NCI-H2107 treated with DMSO at 0.1 percent for 48 hours (cell line): ENCODE measurements at regions not wholly inside any gene's neighbourhood (a gene's known extent, or its start where the extent isn't known, plus 50 kb on each side); places are given as distances from the start of the nearest gene placed in this dataset.
"Not testable (repeated sequence)": the region's sequence is repeated elsewhere in the genome, so short reads cannot be mapped to it uniquely, and the experiment has no call there.

ENCODE experiments used
- DNase-seq: peaks from one replicate; lab custom pipeline; 2025; ENCODE audit not compliant: unreplicated experiment; lab: John Stamatoyannopoulos, UW

DNA sequence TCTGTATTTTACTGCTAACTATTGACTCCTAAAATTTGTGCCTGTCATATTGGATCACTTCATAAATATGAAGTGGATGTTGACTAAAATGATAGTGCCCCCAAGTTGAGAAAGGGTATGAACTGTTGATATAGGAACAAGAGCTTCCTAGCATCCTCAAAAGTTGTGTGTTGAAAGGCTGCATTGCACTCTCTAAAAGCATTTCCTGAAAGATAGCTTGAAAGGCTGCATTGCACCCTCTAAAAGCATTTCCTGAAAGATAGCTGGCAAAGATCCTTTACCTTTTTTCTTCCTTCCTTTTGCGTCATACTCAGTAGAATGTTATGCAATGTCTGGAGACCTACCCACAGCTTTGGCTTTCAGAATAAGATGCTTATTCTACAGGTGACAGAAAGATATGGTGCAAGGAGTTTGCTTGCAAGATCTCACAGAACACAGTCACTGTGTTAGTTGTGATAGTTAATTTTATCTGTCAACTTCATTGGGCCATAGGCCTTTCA is 274.6 kb upstream of the GALNTL6 start:
- no peak for DNase-seq

DNA sequence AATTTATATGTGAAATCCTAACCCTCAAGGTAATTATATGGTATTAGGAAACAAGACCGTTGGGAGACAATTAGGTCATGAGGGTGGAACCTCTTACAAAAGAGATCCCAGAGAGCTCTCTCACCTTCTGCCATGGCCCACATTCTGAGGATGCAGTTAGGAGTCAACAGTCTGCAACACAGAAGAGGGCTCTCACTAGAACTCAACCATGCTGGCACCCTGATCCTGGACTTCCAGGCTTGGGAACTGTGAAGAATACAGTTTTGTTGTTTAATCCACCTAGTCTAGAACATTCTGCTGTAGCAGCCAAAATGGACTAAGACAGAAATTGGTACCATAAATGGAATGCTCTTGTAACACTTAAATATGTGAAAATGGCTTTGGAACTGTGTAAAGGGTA is 278.8 kb upstream of the GALNTL6 start:
- DNase-seq, result no peak

DNA sequence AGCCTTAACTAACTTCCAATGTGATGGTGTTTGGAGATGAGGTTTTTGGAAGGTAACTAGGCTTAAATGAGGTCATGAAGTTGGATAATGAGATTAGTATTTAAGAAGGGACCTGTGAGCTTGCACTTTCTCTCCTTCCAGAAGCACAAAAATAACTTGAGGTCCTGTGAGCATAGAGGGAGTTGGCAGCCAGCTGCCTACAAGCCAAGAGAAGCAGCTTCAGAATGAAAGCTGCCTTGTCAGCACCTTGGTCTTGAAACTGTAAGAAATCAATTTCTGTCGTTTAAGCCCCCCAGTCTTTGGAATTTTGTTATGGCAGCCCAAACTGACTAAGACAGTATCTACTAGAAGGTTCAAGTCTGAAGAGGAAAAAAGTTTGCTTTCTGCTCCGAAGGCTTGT is 280.2 kb upstream of the GALNTL6 start:
- no peak for DNase-seq

DNA sequence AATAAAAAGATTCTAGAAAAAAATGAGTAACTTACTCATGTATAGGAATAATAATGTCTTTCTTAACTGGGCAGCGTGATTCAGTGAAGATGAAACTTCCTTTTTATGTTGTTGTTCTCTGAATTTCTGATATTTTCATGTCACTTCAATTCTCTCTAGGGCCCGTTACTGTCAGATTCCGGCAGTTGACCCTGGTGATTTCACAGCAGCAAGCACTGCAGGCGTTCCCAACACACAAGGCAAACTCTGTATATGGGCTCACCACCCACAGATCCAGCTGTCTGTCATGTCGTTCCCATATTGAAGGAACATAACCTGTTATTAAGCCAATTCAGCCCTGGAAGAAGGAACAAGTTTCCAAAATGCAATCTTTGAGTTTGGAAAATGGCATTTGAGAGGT is 288.3 kb upstream of the GALNTL6 start:
- DNase-seq, result no peak

DNA sequence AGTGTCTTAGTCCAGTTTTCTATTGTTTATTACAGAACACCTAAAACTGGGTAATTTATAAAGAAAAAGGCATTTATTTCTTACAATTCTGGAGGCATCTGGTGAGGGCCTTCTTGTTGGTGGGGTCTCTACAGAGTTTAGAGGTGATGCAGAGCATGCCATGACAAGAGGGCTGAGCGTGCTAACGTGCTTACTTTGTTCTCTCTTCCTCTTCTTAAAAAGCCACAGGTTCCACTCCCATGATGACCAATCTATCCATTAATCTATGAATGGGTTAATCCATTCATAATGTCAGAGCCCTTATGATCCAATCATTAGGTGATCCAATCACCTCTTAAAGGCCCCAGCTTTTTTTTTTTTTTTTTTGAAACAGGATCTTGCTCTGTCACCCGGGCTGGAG is 291.5 kb upstream of the GALNTL6 start:
- DNase-seq, result no peak

DNA sequence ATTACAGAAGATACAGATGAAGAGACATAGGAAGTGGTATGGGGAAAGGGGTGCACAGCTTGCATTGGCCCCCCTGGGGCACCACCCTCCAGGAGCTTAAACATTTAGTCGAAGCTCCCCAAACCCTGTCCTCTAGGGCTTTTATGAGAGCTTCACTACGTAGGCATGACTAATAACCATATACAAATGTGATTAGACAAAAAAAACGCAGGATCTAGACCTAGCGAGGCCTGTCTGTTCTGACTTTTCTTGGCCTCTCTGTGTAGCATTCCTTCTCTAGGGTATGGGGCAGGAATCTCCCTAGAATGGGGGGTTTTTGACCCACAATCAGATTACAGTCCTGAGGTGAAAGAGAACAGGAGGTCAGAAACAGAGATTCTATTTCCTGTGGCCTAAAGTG is 293.7 kb upstream of the GALNTL6 start:
- no peak for DNase-seq

DNA sequence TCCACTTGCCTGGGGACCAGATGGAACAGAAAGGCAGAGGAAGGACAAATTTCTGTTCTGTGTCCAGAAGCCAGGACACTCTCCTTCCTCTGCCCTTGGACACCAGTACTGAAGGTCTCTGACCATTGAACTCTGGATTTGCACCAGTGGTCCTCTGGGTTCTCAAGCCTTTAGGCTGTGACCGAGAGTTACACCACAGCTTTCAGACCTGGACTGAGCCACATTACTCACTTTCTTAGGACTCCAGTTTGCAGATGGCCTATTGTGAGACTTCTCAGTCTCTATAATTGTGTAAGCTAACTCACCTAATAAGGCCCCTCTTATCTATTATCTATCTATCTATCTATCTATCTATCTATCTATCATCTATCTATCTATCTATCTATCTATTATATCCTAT is 295.3 kb upstream of the GALNTL6 start:
- no peak for DNase-seq

DNA sequence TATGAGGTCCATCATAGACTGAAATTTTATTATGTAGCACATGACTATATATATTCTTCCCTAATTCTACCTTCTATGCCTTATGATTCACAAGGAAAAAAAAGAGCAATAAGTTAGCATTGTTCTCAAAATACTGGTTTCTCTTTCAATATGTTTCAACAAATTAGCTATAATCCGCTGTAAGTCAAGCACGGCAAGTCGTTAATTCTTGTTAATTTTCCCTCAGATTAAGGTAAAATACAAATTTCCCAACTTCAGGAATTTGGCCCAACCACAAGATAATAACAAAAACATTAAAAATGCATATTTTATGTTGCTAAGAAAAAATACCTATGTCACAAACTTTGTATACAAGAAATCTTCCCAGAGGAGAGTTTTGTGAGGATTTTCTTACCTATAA is 296.5 kb upstream of the GALNTL6 start:
- DNase-seq, result no peak

DNA sequence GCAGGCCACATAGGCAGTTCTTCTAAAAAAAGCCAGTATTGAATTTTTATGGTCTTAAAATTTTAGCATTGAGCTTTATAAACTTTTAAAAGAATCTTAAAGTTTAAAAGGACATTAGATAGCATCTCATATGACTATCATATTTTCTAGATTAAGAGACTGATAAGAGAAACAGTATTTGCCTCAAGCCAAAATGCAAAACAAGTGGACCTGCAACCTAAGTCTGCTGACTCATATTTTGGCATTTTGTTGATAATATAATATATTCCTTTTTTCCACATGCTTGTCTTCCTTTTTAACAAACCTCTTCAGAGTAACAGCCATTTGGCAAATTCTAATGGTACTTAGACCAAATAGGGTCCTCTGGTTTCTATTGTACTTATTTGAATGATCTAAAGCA is 328.5 kb upstream of the GALNTL6 start:
- DNase-seq, result no peak

DNA sequence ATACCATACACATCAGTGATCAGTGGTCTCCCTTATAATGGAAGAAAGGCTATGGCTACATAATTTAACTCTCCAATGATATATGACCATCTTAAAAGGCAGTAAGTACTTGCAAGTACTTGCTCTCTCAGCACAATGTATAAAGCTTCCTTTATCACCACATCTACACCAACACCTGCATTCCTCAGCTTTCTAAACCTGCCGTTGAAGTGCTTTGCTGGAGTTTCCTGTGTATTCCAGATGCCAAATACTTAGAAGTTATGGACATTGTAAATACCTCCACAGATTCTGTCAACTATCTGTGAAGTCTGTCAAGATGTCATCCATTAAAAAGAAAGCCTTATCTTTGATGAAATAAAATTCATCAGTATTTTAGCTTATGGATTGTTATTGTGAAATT is 335.0 kb upstream of the GALNTL6 start:
- no peak for DNase-seq

DNA sequence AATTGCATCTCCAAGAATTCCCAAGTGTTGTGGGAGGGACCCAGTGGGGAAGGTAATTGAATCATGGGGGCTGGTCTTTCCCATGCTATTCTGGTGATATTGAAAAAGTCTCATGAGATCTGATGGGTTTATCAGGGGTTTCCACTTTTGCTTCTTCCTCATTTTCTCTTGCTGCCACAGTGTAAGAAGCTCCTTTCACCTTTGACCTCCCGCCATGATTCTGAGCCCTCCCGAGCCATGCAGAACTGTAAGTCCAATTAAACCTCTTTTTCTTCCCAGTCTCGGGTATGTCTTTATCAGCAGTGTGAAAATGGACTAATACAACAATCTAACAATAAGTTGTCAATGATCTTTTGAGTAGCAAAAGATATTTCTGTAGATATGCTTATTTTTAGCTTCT is 338.1 kb upstream of the GALNTL6 start:
- not testable (repeated sequence) for DNase-seq

DNA sequence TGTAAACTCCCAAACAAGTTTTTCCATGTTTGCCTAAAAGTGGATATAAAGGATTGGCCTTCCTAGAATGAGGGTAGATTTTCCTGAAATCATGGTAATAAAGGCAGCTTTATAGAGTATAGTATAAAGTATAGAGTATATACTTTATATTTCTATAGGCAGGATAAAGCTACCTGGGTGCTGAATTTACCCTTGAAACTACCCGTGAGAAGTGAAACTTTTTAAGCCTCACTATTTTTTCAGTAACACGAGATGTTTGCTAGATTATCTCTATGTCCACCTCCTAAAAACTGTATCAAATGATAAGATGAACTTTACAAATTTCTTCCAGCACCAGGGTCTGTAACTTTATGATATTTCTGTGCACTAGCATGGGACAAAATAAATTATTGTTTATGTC is 340.0 kb upstream of the GALNTL6 start:
- DNase-seq, result no peak

DNA sequence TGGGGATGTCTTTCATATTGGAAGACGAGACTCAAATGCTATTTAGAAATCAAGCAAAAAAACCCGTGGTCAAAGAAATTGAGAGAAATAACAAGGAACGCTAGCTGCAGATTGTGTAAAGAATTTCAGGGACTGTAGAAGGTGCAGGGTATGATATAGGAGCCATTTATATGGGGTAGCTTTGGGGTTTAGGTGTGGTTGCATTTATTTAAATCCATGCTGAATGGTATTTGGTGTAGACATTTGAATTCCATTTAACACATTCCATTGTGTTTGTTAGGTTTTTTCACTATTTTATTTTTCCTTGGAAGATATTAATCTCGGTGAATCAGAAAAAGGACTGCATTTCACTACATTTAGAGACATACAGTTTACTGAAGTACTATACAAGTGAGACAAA is 341.0 kb upstream of the GALNTL6 start:
- no peak for DNase-seq

DNA sequence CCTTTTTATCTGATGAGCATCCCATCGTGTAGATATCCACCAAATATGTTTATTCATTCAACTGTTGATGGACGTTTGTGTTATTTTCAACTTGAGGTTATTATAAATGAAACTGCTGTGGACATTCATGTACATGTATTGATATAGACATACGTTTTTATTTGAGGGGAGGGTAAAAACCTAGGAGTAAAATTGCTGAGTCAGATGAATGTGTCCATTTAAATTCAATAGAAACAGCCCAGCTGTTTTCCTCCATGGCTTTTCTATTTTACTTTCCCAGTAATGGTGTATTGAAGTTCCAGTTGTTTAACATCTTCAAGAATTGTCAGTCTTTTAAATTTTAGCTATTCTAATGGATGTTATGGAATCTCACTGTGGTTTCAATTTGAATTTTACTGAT is 348.7 kb upstream of the GALNTL6 start:
- DNase-seq, result no peak

DNA sequence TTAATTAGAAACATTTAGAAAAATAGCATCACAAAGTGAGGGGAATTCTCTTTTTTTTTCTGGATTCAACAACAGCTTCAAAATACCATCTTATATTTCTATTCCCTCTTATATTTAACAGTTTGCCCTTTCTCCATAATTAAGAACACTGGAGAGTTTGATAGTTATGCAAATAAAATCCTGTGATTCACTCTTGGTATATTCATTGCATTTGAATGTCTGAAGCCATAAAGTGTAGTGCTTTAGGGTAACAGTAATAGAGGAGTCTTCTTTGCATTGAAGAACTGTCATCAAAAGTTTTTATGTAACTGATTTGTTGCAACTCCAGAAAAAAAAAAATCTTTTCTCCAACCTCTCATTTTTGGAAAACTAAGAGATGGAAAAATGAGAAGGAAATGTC is 352.0 kb upstream of the GALNTL6 start:
- no peak for DNase-seq

DNA sequence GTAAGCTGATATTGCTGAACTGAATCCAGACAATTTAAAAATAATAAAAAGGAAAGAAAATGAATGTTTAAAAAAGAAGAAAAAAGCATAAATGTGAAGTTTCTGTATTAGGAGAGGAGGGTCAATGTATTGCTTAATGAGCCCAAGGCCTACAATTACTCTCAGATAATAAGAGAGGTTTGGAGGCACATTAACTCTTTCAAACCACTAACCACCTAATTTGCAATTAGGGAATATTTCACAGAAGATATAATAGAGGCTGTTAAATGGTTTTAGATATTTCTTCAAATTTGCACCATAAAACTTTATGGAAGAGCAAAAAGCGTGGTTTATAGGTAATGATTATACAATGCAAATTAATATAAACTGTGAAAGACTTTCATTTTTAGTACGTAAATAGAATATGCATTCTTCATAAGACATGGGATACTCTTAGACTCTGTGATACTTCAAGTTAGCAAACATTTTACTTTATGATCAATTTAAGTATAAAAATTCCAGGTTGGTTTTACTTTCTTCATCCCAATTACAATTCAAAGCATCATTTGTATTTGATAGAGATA is 364.2 kb upstream of the GALNTL6 start:
- DNase-seq, result no peak

DNA sequence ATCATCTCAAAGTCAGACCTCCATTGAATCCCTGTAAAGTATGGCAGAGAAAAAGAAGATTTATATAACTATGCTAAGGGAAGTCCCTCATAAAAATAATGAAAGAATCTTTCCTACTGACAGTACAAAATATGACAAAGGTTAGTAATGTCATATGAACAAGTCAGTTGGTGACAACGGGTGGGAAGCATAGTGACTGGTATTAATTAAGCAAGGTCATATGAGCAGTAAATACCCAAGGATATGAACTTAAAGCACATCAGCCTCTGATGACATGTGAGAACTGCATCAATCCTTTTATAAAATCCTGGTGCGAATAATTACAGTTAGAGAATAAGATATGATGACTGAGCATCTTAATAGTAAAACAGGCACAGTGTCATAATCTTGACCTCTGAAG is 364.8 kb upstream of the GALNTL6 start:
- DNase-seq, result no peak

DNA sequence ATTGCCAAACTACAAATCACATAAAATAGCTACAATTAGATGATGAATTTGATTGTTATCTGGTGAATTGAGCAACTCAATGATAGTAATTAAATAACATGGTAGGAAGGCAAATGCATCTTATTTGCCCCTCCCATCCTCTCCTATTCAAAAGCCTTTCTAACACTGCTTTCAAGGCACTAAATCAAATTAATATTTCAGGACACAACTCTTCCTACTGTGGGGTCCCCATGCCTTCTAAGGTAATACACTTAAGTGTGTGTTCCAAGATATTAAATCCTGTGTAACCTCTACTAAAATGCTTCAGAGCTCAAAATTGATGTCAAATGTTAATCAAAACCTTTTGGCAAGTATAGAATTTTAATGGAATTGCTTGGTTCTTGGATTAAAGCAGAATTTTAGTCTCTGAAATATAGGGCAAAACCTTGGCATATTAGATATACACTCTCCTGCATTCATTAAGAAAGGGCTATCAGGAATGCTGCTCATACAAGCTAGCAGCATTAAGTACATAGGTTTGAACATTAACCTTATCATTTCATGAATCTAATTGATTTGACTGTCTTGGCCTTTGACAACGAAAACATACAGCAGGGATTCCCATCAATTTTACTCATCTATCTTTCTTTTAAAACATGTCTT is 371.8 kb upstream of the GALNTL6 start:
- DNase-seq, result no peak

DNA sequence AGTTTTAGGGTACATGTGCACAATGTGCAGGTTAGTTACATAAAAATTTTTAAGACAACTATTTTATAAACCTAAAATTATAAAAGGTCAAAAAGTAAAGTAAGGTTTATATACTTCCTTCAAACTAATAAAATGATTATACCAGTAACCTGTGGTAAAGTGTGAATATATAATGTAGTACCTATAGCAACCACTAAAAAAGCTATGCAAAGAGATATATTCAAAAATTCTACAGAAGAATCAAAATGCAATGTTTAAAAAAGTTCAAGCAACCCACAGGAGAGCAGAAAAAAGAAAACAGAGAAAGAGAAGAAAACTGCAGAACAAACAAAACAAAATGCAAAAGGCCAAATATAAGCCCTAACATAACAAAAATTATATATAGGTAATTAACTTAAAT is 379.5 kb upstream of the GALNTL6 start:
- DNase-seq, result no peak

DNA sequence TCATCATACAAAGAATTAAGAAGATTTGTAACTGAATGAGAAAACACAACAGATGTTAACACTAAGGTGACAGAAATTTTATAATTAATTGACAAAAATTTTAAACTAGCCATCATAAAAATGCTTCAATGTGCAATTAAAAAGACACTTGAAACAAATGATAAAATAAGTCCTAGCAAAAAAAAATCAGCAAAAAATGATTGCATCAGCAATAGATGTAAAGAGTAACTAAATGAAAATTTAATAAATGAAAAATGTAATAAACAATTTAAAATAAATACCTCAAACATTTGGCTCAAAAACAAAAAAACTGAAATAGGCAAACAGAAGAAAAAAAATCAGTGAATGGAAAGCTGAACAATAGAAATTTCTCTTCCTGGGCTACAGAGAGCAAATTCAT is 380.7 kb upstream of the GALNTL6 start:
- DNase-seq, result no peak

DNA sequence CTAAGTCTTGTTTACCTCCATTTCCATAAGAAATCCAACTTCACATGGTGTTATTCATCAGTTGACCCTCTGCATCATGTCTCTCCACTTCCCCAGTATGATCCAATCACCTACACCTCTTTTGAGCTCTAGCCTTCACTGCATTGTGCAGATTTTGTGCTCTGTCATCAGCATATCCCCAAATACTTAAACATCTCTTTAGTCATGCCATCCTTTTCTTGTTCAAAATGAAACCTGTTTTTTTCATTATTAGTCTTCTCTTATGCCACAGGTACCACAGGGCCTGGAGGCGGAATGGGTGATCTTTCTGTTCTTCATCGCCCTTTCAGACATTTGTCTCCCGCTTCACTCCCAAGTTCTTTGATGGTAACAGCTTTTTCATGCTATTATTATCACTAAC is 382.7 kb upstream of the GALNTL6 start:
- no peak for DNase-seq

DNA sequence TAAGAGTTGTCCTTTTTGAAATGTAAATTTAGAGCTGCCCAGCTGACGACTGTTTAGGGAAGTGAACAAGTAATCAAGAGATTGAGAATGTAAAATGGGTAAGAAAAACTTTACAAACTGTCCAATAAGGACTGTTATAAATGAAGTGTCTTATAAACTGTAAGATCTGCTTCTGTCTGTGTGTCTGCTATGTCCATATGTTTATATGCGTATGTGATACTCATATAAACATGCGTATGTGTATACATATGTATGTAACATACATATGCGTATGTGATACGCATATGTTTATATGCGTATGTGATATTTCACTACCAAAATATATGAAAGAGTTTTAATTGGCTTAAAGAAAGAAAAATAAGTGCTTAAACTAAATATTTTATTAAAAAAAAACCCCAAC is 416.0 kb upstream of the GALNTL6 start:
- DNase-seq, result no peak

DNA sequence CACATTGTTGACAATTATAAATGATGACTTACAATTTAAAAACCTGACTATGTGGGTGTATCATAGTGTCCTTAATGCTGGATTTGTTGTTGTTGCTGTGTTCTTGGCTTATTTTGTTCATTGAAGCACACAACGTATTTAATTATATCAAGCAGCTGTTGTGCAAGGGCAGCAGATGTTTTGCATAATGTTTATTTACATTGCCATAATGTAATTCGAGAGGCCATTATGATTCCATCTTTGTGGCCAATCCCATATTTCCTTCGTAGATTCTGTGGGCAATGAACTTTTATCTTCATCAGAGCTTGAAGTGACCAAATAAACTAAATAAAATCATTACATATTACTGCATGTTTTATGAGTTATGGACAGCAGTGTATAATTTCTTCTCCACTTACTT is 422.6 kb upstream of the GALNTL6 start:
- no peak for DNase-seq
